T-helper 17 cell (primary cell): ENCODE measurements at regions not wholly inside any gene's neighbourhood (a gene's known extent, or its start where the extent isn't known, plus 50 kb on each side); places are given as distances from the start of the nearest gene placed in this dataset.

Experiments
- ATAC-seq: fragments of 150-1000 bp; cut with Tn5 transposase; 2 replicates; pipeline ENCODE4 v1.10.0; 2021; ENCODE audit warnings: mild to moderate bottlenecking, moderate library complexity
- DNase-seq, 3 donors: peaks; one replicate each; pipeline versions ENCODE4 v3.0.0 to v3.0.0-alpha.2; 2020 to 2021
- H3K9me3 ChIP-seq: one replicate; pipeline ENCODE4 v1.7.0; 2013; ENCODE audit warnings: low read length, mild to moderate bottlenecking; ENCODE audit not compliant: control insufficient read depth, poor library complexity, severe bottlenecking
- H3K27ac Mint-ChIP-seq: one replicate; pipeline ENCODE4 v1.8.0; 2022; ENCODE audit warnings: mild to moderate bottlenecking, moderate library complexity, mixed read lengths
- H3K27me3 Mint-ChIP-seq: one replicate; pipeline ENCODE4 v1.8.0; 2022; ENCODE audit warnings: mixed read lengths
- H3K36me3 Mint-ChIP-seq: one replicate; pipeline ENCODE4 v1.8.0; 2022; ENCODE audit warnings: low read depth, mixed read lengths
- H3K4me1 Mint-ChIP-seq: one replicate; pipeline ENCODE4 v1.8.0; 2022; ENCODE audit warnings: mild to moderate bottlenecking, mixed read lengths
- H3K4me3 Mint-ChIP-seq: one replicate; pipeline ENCODE4 v1.8.0; 2022; ENCODE audit warnings: mild to moderate bottlenecking, moderate library complexity, mixed read lengths

- ATAC-seq: no peak
- H3K36me3 Mint-ChIP-seq: no peaks in the 10 kb centered on the region
- no peaks in the 10 kb centered on the region for H3K27me3 Mint-ChIP-seq
- no peaks in the 10 kb centered on the region for H3K4me1 Mint-ChIP-seq
- H3K4me3 Mint-ChIP-seq: no peak overlapping the region
- H3K9me3 ChIP-seq: no peaks in the 10 kb centered on the region
- H3K27ac Mint-ChIP-seq: no peak overlapping the region
- no peak for DNase-seq
Observed at GRCh38 chr6:122116119-122116834, 283.2 kb upstream of the HSF2 start.

DNA sequence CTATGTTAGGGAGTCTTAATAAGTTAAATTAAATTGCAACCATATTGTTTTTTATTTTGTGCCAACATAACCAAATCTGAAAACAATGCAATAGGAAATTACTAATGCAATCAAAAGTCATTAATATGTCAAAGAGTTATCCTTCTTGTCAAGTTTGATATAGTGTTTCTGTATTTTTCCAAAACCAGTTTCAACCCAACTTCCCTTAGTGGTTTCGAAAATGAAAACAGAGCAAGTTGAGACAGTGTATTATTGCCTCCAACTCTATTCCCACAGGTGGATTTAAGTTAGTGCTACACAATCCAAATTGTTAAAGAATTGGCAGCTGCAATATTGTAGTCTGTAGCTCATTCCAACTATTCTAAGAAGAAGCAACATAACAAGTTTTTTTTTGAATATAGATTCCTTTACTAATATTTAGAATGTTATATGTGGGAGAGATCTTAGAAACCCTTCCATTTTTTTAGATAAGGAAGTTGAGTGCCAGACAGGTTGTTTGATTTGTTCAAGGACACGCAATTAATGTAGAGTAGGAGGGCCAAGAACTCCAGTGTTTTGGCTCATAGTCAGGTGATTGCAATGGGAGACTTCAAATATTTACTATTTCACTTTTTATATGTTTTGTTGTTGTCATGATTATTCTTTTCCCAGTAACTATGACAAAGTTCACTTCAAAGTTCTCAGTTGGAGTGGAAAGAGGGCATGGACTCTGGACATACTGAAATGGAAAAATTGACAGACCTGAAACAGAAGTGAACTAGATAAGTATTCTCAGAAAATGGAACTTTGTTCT, 282.4 kb upstream of the HSF2 start:
- no peak for DNase-seq
- no peaks in the 10 kb centered on the region for H3K27me3 Mint-ChIP-seq
- no peaks in the 10 kb centered on the region for H3K9me3 ChIP-seq
- H3K36me3 Mint-ChIP-seq: no peaks in the 10 kb centered on the region
- no peak overlapping the region for H3K4me3 Mint-ChIP-seq
- no peak overlapping the region for H3K27ac Mint-ChIP-seq
- no peaks in the 10 kb centered on the region for H3K4me1 Mint-ChIP-seq
- ATAC-seq: no peak

DNA sequence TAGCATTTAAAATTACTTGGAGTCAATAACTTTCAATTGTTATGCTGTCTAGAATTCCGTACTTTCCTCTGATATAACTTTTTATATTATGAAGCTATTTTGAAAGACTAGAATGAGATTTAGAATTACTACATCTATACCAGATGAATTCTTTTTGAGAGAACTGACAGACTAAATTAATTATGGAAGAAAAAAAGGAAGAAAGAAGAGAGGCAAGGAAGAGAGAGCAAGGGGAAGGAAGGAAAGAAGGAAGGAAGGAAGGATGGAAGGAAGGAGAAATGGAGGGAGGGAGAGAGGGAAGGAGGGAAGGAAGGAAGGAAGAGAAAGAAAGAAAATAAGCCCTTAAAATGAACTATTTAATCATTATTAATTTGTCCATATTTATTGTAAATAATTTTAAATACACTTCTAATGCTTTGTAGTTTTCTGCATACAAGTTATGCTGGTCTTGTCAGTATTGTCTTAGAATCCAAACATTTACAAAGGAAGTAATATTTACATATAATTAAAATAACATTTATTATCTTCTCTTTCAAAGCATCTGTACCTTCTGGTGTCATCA, 280.4 kb upstream of the HSF2 start:
- ATAC-seq: no peak
- no peaks in the 10 kb centered on the region for H3K4me1 Mint-ChIP-seq

DNA sequence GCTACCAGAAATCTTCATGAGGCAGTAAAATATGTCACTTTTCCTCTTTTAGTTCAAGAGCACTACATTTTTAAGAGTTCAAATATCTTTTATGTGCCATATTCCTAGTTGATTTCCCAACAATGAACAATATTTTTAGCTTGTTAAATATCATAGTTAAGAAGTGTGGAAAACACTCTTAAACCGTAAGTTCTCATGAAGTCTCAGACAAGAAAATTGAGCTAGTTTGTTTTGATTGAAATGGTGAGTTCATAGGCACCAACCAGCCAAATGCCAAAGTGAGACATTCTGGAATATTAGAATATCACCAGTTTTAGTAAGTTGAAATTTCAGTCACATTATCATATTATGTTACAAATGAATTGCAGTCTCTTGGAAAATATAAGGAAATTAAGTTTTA, 277.2 kb upstream of the HSF2 start:
- H3K4me3 Mint-ChIP-seq: no peak overlapping the region
- DNase-seq: no peak
- H3K27me3 Mint-ChIP-seq: no peaks in the 10 kb centered on the region
- H3K4me1 Mint-ChIP-seq: no peaks in the 10 kb centered on the region
- ATAC-seq: no peak
- H3K27ac Mint-ChIP-seq: no peak overlapping the region
- H3K9me3 ChIP-seq: no peaks in the 10 kb centered on the region
- H3K36me3 Mint-ChIP-seq: no peaks in the 10 kb centered on the region

More for the DNA sequence above, 280.4 kb upstream of the HSF2 start:
- H3K36me3 Mint-ChIP-seq: no peaks in the 10 kb centered on the region
- no peaks in the 10 kb centered on the region for H3K27me3 Mint-ChIP-seq
- no peak for DNase-seq
- H3K4me3 Mint-ChIP-seq: no peak overlapping the region
- H3K9me3 ChIP-seq: no peaks in the 10 kb centered on the region
- H3K27ac Mint-ChIP-seq: no peak overlapping the region

DNA sequence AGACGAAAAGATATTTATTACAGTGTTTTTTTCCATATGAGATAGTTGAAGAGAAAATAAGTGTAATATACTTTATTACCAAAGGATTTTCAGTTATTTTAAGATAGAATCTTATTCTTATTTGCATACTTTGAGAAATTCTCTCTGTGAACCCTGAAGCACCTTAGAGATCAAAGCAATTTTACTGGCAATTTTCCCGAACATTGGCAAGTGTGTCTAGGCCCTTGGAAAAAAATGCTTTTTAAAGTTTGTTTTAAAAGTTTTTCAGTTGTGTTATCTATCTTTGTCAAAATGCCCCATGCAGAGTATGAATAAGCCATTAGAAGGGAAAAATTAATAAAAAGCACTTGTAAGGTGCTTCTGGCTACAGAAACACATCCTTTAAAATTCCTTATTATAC, 276.8 kb upstream of the HSF2 start:
- H3K4me3 Mint-ChIP-seq: no peak overlapping the region
- ATAC-seq: no peak
- no peak for DNase-seq
- no peak overlapping the region for H3K27ac Mint-ChIP-seq
- H3K9me3 ChIP-seq: no peaks in the 10 kb centered on the region
- H3K36me3 Mint-ChIP-seq: no peaks in the 10 kb centered on the region
- no peaks in the 10 kb centered on the region for H3K27me3 Mint-ChIP-seq
- H3K4me1 Mint-ChIP-seq: no peaks in the 10 kb centered on the region

DNA sequence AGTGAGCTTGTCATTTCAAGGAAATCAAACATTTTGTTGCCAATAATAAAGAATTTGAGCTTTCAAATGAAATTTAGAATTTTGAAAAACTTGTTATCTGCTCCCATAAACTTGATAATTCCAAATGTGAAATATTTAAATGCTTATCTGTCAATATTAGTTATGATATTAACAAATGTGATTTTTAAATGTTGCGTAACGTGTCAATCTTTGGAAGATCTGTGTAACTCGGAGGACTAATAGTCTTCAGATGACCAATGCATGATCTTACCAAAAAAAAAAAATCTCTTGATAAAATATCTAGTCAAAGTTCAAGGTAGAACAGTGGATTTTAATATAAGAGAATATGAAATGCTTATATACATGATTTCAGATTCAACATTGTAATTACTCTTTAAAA, 274.5 kb upstream of the HSF2 start:
- no peaks in the 10 kb centered on the region for H3K4me1 Mint-ChIP-seq
- ATAC-seq: no peak
- no peak for DNase-seq
- H3K4me3 Mint-ChIP-seq: no peak overlapping the region
- no peaks in the 10 kb centered on the region for H3K27me3 Mint-ChIP-seq
- H3K36me3 Mint-ChIP-seq: no peaks in the 10 kb centered on the region
- no peaks in the 10 kb centered on the region for H3K9me3 ChIP-seq
- no peak overlapping the region for H3K27ac Mint-ChIP-seq

DNA sequence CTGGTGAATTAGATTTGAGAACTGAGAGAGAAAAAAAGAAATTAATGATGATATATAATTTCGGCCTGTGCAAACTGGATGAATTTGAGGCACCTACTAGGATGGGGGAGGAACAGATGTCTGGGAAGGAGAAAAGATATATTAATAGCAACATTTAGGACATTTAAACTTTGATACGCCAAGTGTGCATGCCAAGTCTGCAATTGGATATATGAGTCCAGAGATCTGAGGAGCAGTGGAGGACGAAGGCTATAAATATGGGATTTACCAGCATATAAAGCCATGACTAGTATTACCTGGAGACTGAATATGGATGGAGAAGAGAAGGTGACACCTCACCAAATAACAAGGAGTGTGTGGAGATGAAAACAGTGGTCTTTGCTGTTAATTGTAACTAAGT, 272.6 kb upstream of the HSF2 start:
- no peak overlapping the region for H3K4me3 Mint-ChIP-seq
- no peaks in the 10 kb centered on the region for H3K36me3 Mint-ChIP-seq
- ATAC-seq (no peak), DNase-seq (no peak)
- H3K9me3 ChIP-seq: no peaks in the 10 kb centered on the region
- H3K4me1 Mint-ChIP-seq: no peaks in the 10 kb centered on the region
- H3K27ac Mint-ChIP-seq: no peak overlapping the region
- no peaks in the 10 kb centered on the region for H3K27me3 Mint-ChIP-seq

GRCh38 chr6:122128445-122128844, 271.0 kb upstream of the HSF2 start:
- H3K36me3 Mint-ChIP-seq: no peaks in the 10 kb centered on the region
- no peak for ATAC-seq
- no peak overlapping the region for H3K27ac Mint-ChIP-seq
- H3K9me3 ChIP-seq: no peaks in the 10 kb centered on the region
- H3K4me3 Mint-ChIP-seq: no peak overlapping the region
- no peaks in the 10 kb centered on the region for H3K4me1 Mint-ChIP-seq
- no peak for DNase-seq
- no peaks in the 10 kb centered on the region for H3K27me3 Mint-ChIP-seq

GRCh38 chr6:122129313-122130025, 270.0 kb upstream of the HSF2 start:
- Mint-ChIP-seq H3K4me1 (no peaks in the 10 kb centered on the region), H3K4me3 (no peak overlapping the region), H3K27me3 (no peaks in the 10 kb centered on the region), H3K36me3 (no peaks in the 10 kb centered on the region), H3K27ac (no peak overlapping the region)
- H3K9me3 ChIP-seq: no peaks in the 10 kb centered on the region
- ATAC-seq (no peak), DNase-seq (no peak)

DNA sequence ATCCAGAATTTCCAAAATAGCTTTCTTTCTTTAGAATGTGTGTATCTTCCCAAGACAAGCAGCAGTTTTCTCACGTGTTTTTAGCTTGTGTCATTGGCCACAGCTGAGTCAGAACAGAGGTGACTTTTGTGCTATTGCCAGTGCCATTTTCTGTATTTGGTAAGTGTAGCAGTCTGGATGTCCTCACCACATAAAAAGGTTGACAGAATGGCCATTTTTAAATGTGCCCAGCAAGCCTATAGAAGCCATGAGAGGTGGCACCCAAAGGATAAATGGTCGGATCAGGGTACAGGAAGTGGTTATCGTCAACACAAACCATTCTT, 269.5 kb upstream of the HSF2 start:
- H3K9me3 ChIP-seq: no peaks in the 10 kb centered on the region
- Mint-ChIP-seq H3K27me3 (no peaks in the 10 kb centered on the region), H3K27ac (no peak overlapping the region), H3K4me3 (no peak overlapping the region), H3K4me1 (no peaks in the 10 kb centered on the region), H3K36me3 (no peaks in the 10 kb centered on the region)
- ATAC-seq: no peak
- no peak for DNase-seq

DNA sequence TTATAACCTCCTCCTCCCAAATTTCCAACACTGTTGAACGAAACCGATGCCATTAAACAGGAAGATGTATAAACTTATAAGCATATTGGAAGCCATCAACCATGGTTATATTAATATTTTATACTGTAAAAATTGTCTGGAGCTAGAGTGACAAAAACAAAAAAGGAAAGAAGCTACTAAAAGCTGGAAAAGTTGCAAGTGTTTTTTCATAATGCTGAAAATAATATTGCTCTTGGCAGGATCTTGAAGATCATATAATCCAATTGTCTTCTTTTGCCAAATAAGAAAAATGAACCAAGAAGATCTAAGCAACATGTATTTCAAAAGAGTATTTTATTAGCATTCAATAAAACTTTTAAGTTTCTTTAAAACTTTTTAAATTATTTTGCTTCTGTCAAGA, 268.9 kb upstream of the HSF2 start:
- Mint-ChIP-seq H3K27ac (no peak overlapping the region), H3K36me3 (no peaks in the 10 kb centered on the region), H3K4me3 (no peak overlapping the region), H3K4me1 (no peaks in the 10 kb centered on the region), H3K27me3 (no peaks in the 10 kb centered on the region)
- no peak for ATAC-seq
- no peaks in the 10 kb centered on the region for H3K9me3 ChIP-seq
- no peak for DNase-seq

- no peak overlapping the region for H3K27ac Mint-ChIP-seq
- no peaks in the 10 kb centered on the region for H3K4me1 Mint-ChIP-seq
- no peak overlapping the region for H3K4me3 Mint-ChIP-seq
- no peaks in the 10 kb centered on the region for H3K36me3 Mint-ChIP-seq
- no peak for DNase-seq
- no peaks in the 10 kb centered on the region for H3K27me3 Mint-ChIP-seq
- ATAC-seq: no peak
- no peaks in the 10 kb centered on the region for H3K9me3 ChIP-seq
Observed at GRCh38 chr6:122136386-122136785, 263.1 kb upstream of the HSF2 start.

- ATAC-seq (no peak), DNase-seq (no peak)
- H3K9me3 ChIP-seq: no peaks in the 10 kb centered on the region
- H3K27me3 Mint-ChIP-seq: no peaks in the 10 kb centered on the region
- H3K4me3 Mint-ChIP-seq: no peak overlapping the region
- no peaks in the 10 kb centered on the region for H3K4me1 Mint-ChIP-seq
- H3K27ac Mint-ChIP-seq: no peak overlapping the region
- no peaks in the 10 kb centered on the region for H3K36me3 Mint-ChIP-seq
Observed at GRCh38 chr6:122140031-122140430, 259.4 kb upstream of the HSF2 start.
